ENCODE measurements at regions not wholly inside any gene's neighbourhood (a gene's known extent, or its start where the extent isn't known, plus 50 kb on each side); places are given as distances from the start of the nearest gene placed in this dataset.
A peak's percentile ranks its signal among the peaks of the same experiment; 100 is the strongest.
"Not testable (repeated sequence)": the region's sequence is repeated elsewhere in the genome, so short reads cannot be mapped to it uniquely, and the experiment has no call there.

GRCh38 chr14:38696925-38697324, 406.1 kb downstream of the SEC23A start:
- no peak for DNase-seq

- DNase-seq = no peak
Measured at GRCh38 chr14:38693423-38693822, 409.6 kb downstream of the SEC23A start.

GRCh38 chr14:38669027-38669426, 413.1 kb upstream of the CLEC14A start:
- DNase-seq = peak; percentile 11

GRCh38 chr14:38663382-38663781, 407.5 kb upstream of the CLEC14A start:
- no peak for DNase-seq

GRCh38 chr14:38662781-38663180, 406.9 kb upstream of the CLEC14A start:
- DNase-seq = no peak

- DNase-seq = peak; percentile 9
Measured at GRCh38 chr14:38646391-38646790, 390.5 kb upstream of the CLEC14A start.

- DNase-seq = not testable (repeated sequence)
Measured at GRCh38 chr14:38634913-38635312, 379.0 kb upstream of the CLEC14A start.

- no peak for DNase-seq
Measured at GRCh38 chr14:38629412-38629811, 373.5 kb upstream of the CLEC14A start.

- no peak for DNase-seq
Measured at GRCh38 chr14:38627163-38627562, 371.3 kb upstream of the CLEC14A start.

GRCh38 chr14:38623661-38624060, 367.8 kb upstream of the CLEC14A start:
- DNase-seq = no peak

- DNase-seq = no peak
Measured at GRCh38 chr14:38618514-38618913, 362.6 kb upstream of the CLEC14A start.

- DNase-seq = peak; percentile 46
Measured at GRCh38 chr14:38616959-38617358, 361.1 kb upstream of the CLEC14A start.

- no peak for DNase-seq
Measured at GRCh38 chr14:38611928-38612327, 356.0 kb upstream of the CLEC14A start.

- DNase-seq = no peak
Measured at GRCh38 chr14:38608244-38608643, 352.4 kb upstream of the CLEC14A start.

- DNase-seq = no peak
Measured at GRCh38 chr14:38605193-38606114, 349.6 kb upstream of the CLEC14A start.

GRCh38 chr14:38600572-38600971, 344.7 kb upstream of the CLEC14A start:
- DNase-seq = not testable (repeated sequence)

GRCh38 chr14:38593476-38593875, 337.6 kb upstream of the CLEC14A start:
- DNase-seq = no peak

GRCh38 chr14:38592764-38593442, 337.0 kb upstream of the CLEC14A start:
- DNase-seq = peak; percentile 4

GRCh38 chr14:38589747-38590350, 334.0 kb upstream of the CLEC14A start:
- no peak for DNase-seq

- no peak for DNase-seq
Measured at GRCh38 chr14:38583471-38583870, 327.6 kb upstream of the CLEC14A start.

- DNase-seq = no peak
Measured at GRCh38 chr14:38578278-38578681, 322.4 kb upstream of the CLEC14A start.

- peak; percentile 44 for DNase-seq
Measured at GRCh38 chr14:38567703-38568102, 311.8 kb upstream of the CLEC14A start.

- no peak for DNase-seq
Measured at GRCh38 chr14:38561657-38562056, 305.8 kb upstream of the CLEC14A start.

GRCh38 chr14:38559711-38560110, 303.8 kb upstream of the CLEC14A start:
- DNase-seq = no peak

Data from NCI-H446 treated with DMSO at 0.1 percent for 48 hours (cell line).